H1 (cell line): ENCODE measurements at regions not wholly inside any gene's neighbourhood (a gene's known extent, or its start where the extent isn't known, plus 50 kb on each side); places are given as distances from the start of the nearest gene placed in this dataset.

Experiments used
- CHD7 ChIP-seq: fragments of 300-600 bp; sonication (generic); IDR thresholded peaks from 2 replicates; pipeline ENCODE4 v1.7.1; 2012; ENCODE audit warnings: low read length, moderate library complexity, mild to moderate bottlenecking, inconsistent platforms; ENCODE audit not compliant: insufficient replicate concordance
- EP300 ChIP-seq, 2 experiments: IDR thresholded peaks; 1 replicate in 1 of 2; 2 replicates in 1 of 2; pipeline ENCODE4 v1.6.1; 2011 to 2012; ENCODE audit warnings: low read depth in 2 of 2, low read length in 2 of 2, mild to moderate bottlenecking in 2 of 2, borderline replicate concordance in 1 of 2, inconsistent platforms in 1 of 2, moderate library complexity in 1 of 2
- HDAC6 ChIP-seq: IDR thresholded peaks from one replicate; pipeline ENCODE4 v1.7.1; 2012; ENCODE audit warnings: low read depth, mild to moderate bottlenecking, inconsistent platforms, low read length, moderate library complexity
- KDM5A ChIP-seq: fragments of 200-600 bp; IDR thresholded peaks from 2 replicates; pipeline ENCODE4 v1.7.1; 2012; ENCODE audit warnings: mild to moderate bottlenecking, low read length, inconsistent platforms, mixed read lengths
- MAX ChIP-seq: IDR thresholded peaks from 2 replicates; pipeline ENCODE4 v1.6.1; 2012; ENCODE audit warnings: inconsistent platforms
- RBBP5 ChIP-seq: IDR thresholded peaks from 2 replicates; pipeline ENCODE4 v1.7.1; 2012; ENCODE audit warnings: low read depth, mild to moderate bottlenecking, inconsistent platforms, low read length, moderate library complexity, borderline replicate concordance
- RNF2 ChIP-seq: fragments of 200-900, 300-1000 bp; sonication (generic); IDR thresholded peaks from 2 replicates; pipeline ENCODE4 v1.7.1; 2016; ENCODE audit warnings: borderline replicate concordance, low read depth, mild to moderate bottlenecking, antibody characterized with exemption, low read length; ENCODE audit not compliant: poor library complexity, severe bottlenecking; ENCODE audit errors: missing control alignments
- SP1 ChIP-seq: IDR thresholded peaks from 2 replicates; pipeline ENCODE4 v1.6.1; 2011; ENCODE audit warnings: low read depth, low read length
- SRF ChIP-seq: IDR thresholded peaks from 2 replicates; pipeline ENCODE4 v1.6.1; 2011; ENCODE audit warnings: mild to moderate bottlenecking, low read depth, low read length, moderate library complexity

GRCh38 chr6:37566111-37566949 lies 66.6 kb upstream of the CCDC167 start (continued):
- TF ChIP-seq EP300 (IDR thresholded peaks at IDR 0.05; ENCODE audit: borderline replicate concordance in 1 of 2, low read depth in 2 of 2, low read length in 2 of 2) (0 out of 3 replicates have a peak, but pooled peaks of 1 of the 2 experiments have one; percentile 30), RNF2 (no peak), HDAC6 (no peak), KDM5A (no peak), CHD7 (no peak), SRF (no peak), SP1 (no peak), MAX (peak; percentile 56), RBBP5 (peak; percentile 13; the same call in 1 of the 2 replicates)
